Right atrium auricular region (tissue), 2 donors: ENCODE measurements at regions not wholly inside any gene's neighbourhood (a gene's known extent, or its start where the extent isn't known, plus 50 kb on each side); places are given as distances from the start of the nearest gene placed in this dataset.
A peak's percentile ranks its signal among the peaks of the same experiment; 100 is the strongest.

Source experiments
- DNase-seq: peaks from one replicate; pipeline ENCODE4 v3.0.0-alpha.2; 2019; ENCODE audit warnings: low spot score
- H3K27ac ChIP-seq, 2 donors: fragments of 200-600 bp; sonication (generic); 1 replicate in 1 of 2; 2 replicates in 1 of 2; pipeline ENCODE4 v1.5.1; 2016 to 2019
- H3K27me3 ChIP-seq, 2 donors: fragments of 200-600 bp; sonication (generic); one replicate each; pipeline versions ENCODE4 v1.5.1 to v1.6.0; 2017 to 2019
- H3K36me3 ChIP-seq: fragments of 200-600 bp; sonication (generic); one replicate; pipeline ENCODE4 v1.5.1; 2016
- H3K4me1 ChIP-seq, 2 donors: fragments of 200-600 bp; sonication (generic); one replicate each; pipeline versions ENCODE4 v1.5.1 to v1.6.0; 2017 to 2019
- H3K4me3 ChIP-seq, 2 donors: fragments of 200-600 bp; sonication (generic); 1 replicate in 1 of 2; 2 replicates in 1 of 2; pipeline ENCODE4 v1.5.1; 2017 to 2019; ENCODE audit warnings: mild to moderate bottlenecking in 1 of 2, moderate library complexity in 1 of 2
- H3K9me3 ChIP-seq, 2 donors: fragments of 200-600 bp; sonication (generic); one replicate each; pipeline ENCODE4 v1.5.1; 2019
- CTCF ChIP-seq, 2 donors: fragments of 200-600 bp; sonication (generic); IDR thresholded peaks; one replicate each; pipeline ENCODE4 v1.5.1; 2019; ENCODE audit warnings: antibody characterized with exemption in 2 of 2

DNA sequence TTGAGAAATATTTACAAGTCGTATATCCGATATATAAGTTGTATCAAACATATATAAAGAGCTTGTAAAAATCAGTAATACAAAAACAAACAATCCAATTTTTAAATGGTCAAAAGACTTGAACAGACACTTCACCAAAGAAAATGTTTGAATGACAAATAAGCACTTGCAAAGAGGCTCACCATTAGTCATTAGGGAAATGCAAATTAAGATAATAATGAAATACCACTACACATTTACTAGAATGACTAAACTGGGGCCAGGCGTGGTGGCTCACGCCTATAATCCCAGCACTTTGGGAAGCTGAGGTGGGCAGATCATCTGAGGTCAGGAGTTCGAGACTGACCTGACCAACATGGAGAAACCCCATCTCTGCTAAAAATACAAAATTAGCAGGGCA lies 134.6 kb upstream of the HAND1 start:
- Histone ChIP-seq H3K36me3 (no peaks in the 10 kb centered on the region), H3K9me3 (no peaks in the 10 kb centered on the region), H3K4me1 (peaks cover 0 to 16% of the 10 kb centered on the region in 2 donors), H3K4me3 (no peak overlapping the region), H3K27me3 (peaks cover 0 to 11% of the 10 kb centered on the region in 2 donors), H3K27ac (no peak overlapping the region)
- DNase-seq = no peak
- no peak for TF ChIP-seq CTCF (IDR thresholded peaks at IDR 0.05)

GRCh38 chr5:154611341-154611767 lies 133.3 kb upstream of the HAND1 start:
- Histone ChIP-seq H3K27ac (no peak overlapping the region), H3K4me1 (peaks cover 0 to 16% of the 10 kb centered on the region in 2 donors), H3K27me3 (peaks cover 0 to 11% of the 10 kb centered on the region in 2 donors), H3K36me3 (no peaks in the 10 kb centered on the region), H3K9me3 (no peaks in the 10 kb centered on the region), H3K4me3 (peak overlapping the region in 1 of 2 donors; percentile 34)
- no peak for TF ChIP-seq CTCF (IDR thresholded peaks at IDR 0.05)
- DNase-seq = no peak

DNA sequence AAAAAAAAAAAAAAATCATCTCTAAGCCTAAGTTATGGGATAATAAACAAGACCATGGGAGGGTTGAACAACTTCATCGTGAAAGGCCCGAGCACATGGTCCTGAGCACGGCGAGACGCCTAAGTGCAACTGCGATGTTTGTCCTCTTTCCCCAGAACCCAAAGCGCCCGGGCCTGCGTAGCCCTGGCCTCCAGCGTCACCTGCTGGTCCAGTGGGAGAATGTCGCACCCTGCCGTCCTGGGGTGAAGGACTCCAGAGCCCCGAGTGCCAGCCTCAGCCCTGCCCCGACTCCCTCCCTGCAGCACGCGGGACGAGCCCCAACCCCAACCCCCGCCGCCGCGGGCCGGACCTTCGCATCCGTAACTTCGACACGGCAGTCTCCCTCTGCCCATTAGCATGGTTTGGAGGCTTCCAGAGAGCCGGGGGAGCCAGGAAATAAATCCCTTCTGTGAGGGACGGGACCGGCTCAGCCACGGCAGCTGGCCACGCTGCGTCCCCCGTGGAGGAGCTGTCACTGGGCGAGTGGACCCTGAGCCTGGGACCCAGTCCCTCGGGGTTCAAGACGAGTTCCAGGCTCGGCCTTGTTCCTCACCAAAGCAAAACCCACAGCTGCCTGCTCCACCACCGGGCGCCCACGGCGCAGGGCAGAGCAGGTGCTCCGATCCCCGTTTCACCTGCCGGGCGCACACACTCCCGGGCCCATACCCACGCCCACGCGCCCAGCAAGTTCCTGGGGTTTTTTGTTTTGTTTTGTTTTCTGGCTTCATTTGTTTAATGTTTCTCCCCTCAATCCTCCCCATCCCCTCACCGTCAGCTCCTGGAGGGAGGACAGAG lies 132.5 kb upstream of the HAND1 start:
- peak; percentile 73 to 87 for TF ChIP-seq CTCF (IDR thresholded peaks at IDR 0.05)
- peaks cover 0 to 16% of the 10 kb centered on the region in 2 donors for H3K4me1 ChIP-seq
- DNase-seq = peak; percentile 77
- H3K27me3 ChIP-seq = peaks cover 0 to 11% of the 10 kb centered on the region in 2 donors
- no peaks in the 10 kb centered on the region for H3K36me3 ChIP-seq
- no peaks in the 10 kb centered on the region for H3K9me3 ChIP-seq
- H3K4me3 ChIP-seq = peak overlapping the region in 1 of 2 donors; percentile 34
- H3K27ac ChIP-seq = no peak overlapping the region

- TF ChIP-seq CTCF (IDR thresholded peaks at IDR 0.05) = no peak
- no peak overlapping the region for H3K27ac ChIP-seq
- peaks cover 0 to 11% of the 10 kb centered on the region in 2 donors for H3K27me3 ChIP-seq
- no peaks in the 10 kb centered on the region for H3K36me3 ChIP-seq
- H3K4me3 ChIP-seq = no peak overlapping the region
- no peaks in the 10 kb centered on the region for H3K9me3 ChIP-seq
- DNase-seq = no peak
- H3K4me1 ChIP-seq = peaks cover 0 to 17% of the 10 kb centered on the region in 2 donors
Measured at GRCh38 chr5:154609251-154609650, 131.2 kb upstream of the HAND1 start.

DNA sequence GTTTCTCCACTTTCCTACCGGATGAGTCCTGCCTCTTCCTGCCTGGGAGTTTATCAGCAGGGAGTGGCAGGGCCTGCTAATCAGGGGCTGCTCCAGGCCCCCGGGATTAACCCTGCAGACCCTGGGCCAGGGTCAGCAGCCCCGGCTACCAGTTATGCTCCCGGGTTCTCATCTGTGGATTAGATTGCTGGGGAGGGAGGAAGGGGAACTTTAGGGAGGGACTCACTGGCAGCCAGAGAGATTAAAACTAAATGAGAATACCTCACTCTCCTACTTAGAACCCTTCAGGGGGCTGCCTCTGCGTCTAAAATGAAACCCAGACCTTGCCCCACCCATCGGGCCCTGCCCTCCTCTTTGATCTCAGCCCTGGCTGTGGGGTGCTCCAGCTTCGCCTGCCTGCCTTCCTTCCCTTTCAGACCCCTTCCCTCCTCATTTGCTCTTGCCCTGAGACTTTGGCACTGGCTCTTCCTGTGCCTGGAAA lies 130.5 kb upstream of the HAND1 start:
- H3K36me3 ChIP-seq = no peaks in the 10 kb centered on the region
- H3K4me3 ChIP-seq = no peak overlapping the region
- no peak for TF ChIP-seq CTCF (IDR thresholded peaks at IDR 0.05)
- H3K27ac ChIP-seq = no peak overlapping the region
- peaks cover 0 to 22% of the 10 kb centered on the region in 2 donors for H3K4me1 ChIP-seq
- no peaks in the 10 kb centered on the region for H3K9me3 ChIP-seq
- no peak for DNase-seq
- peaks cover 0 to 11% of the 10 kb centered on the region in 2 donors for H3K27me3 ChIP-seq
